Cerebellar cortex (tissue), 1 donor: ENCODE measurements at regions not wholly inside any gene's neighbourhood (a gene's known extent, or its start where the extent isn't known, plus 50 kb on each side); places are given as distances from the start of the nearest gene placed in this dataset.
"Not testable (repeated sequence)": the region's sequence is repeated elsewhere in the genome, so short reads cannot be mapped to it uniquely, and the experiment has no call there.

Experiments
- DNase-seq: peaks from one replicate; pipeline ENCODE4 v3.0.0-alpha.2; 2015; ENCODE audit warnings: low spot score

- no peak for DNase-seq
Measured at GRCh38 chr3:34504775-34505174, 706.3 kb downstream of the PDCD6IP start.

- no peak for DNase-seq
Measured at GRCh38 chr3:34508732-34509131, 710.3 kb downstream of the PDCD6IP start.

GRCh38 chr3:34511891-34512290 is 713.5 kb downstream of the PDCD6IP start:
- DNase-seq = peak; percentile 62

DNA sequence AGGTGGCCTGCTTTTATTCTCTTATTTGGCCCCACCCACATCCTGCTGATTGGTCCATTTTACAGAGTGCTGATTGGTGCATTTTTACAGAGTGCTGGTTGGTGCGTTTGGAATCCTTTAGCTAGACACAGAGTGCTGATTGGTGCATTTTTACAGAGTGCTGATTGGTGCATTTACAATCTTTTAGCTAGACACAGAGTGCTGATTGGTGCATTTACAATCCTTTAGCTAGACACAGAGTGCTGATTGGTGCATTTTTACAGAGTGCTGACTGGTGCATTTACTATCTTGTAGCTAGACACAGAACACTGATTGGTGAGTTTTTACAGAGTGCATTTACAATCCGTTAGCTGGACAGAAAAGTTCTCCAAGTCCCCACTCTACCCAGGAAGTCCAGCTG is 720.6 kb downstream of the PDCD6IP start:
- DNase-seq = not testable (repeated sequence)

- no peak for DNase-seq
Measured at GRCh38 chr3:34531156-34531555, 732.7 kb downstream of the PDCD6IP start.

DNA sequence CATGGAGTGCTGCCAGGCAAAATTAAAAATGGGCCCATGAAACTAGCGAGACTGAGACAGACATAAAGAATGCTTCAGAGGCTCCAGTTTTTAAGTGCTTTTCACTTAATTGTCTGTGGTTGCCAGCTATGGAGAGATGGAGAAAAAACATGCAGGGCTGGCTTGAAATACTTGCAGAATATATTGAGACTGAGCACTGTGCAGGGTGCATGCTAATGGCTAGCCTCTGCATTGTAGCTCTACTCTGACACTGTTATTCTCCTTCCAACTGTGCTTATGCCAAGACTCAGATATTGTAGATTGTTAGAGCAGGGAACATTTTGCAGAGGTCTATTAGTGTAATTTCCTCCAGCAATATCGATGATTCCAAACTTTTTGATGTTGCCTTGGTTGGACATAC is 735.0 kb downstream of the PDCD6IP start:
- DNase-seq = no peak

GRCh38 chr3:34534013-34534412 is 735.6 kb downstream of the PDCD6IP start:
- DNase-seq = no peak

DNA sequence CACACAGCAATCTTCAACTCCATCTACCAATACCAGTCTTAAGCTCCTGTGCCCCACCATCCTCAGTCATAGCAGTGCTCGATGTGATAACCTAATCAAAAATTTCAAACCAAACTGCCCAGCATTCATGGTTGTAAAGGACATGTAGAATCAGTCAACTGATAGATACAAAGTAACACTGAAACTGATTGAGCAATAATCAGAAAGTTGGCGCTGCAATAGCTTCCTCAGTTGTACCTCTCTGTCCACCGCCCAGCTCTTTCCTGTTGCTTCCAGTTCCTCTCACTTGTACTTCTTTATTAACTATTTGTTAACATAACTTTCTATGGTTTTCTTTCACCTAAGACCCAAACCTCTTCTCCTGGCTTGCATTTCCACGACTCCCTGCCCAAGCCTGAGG is 745.7 kb downstream of the PDCD6IP start:
- no peak for DNase-seq

DNA sequence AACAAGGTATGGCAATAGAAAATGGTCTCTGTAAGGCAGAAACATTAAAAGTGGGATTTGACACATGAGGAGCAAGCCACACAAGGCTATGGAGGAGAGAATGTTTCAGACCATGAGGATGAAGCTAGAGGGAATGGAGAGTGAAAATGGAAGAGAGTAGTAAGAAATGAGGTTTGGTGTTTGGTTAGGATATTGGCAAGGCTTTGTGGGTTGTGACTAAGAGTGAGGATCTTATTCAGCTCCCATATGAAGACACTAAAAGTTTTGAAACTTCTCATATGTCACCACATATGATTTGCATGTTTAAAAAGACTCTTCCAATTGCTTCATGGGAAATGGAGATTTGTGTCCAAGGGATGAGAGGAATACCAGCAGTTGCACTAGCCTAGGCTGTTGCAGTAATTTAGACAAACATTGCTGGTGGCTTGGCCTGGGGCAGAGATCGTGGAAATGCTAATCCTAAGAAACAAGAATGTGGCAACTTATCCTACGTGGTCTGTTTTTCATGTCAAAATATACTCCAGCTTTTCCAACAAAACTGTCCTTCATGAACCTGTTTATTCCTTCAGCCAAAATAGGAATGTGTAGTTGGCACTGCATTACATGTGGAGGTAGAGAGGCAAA is 749.0 kb downstream of the PDCD6IP start:
- no peak for DNase-seq

- DNase-seq = peak; percentile 39
Measured at GRCh38 chr3:34567266-34567665, 768.8 kb downstream of the PDCD6IP start.

GRCh38 chr3:34568766-34569165 is 770.3 kb downstream of the PDCD6IP start:
- no peak for DNase-seq

DNA sequence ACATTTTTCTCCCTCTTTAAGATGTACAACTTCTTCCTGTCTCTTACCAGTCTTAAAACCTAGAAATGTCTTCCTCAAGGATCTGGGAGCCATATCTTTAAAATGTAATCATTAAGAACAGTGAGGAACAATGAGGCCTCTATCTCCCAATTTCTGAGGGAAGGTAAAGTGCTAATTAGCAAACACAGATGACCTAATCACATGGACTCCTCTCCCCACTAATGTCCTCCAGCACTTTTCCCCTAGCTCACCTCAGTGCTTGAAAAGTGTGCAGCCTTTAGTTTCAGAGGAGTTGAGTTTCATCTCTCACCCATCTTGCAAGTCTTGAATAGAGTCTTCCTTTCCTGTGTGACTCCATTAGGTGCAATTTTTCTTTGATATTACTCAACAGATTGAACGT is 771.0 kb downstream of the PDCD6IP start:
- no peak for DNase-seq

- DNase-seq = no peak
Measured at GRCh38 chr3:34570916-34571705, 772.7 kb downstream of the PDCD6IP start.

GRCh38 chr3:34571714-34572113 is 773.3 kb downstream of the PDCD6IP start:
- DNase-seq = no peak

DNA sequence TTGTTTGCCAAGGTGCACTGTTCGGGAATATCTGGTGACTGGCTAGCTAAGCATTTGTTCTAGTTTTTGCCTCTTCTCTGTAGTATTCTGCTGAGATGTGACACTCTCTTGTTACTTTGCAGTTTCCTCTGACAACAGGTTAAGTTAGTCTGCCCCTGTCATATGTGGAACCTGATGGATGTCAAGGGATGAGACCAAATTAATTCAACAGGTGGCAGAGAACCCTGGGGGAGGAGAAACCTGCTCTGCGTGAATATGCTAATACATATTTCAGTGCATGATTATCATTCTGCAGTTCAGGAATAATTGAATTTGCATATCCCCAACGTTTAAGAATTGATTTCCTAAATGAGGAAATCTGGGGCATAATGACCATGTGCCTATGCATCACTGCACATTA is 777.3 kb downstream of the PDCD6IP start:
- DNase-seq = no peak

DNA sequence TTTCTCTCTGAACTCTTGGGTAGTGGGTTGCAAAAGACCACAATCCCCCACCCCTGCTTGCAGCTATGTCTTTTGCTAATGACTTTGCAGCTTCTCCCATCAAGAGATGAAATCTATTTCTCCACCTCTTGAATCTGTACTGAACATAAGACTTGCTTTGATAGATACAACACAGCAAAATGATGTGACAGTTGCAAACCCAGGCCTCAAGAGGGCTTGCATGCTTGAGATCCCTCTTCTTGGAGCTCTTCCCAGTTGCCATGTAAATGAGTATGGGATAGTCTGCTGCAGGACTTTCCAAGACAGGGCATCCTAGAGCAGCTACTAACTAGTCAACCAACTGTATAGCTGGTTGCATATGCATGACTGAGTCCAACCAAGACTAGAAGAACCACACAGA is 783.6 kb downstream of the PDCD6IP start:
- no peak for DNase-seq

DNA sequence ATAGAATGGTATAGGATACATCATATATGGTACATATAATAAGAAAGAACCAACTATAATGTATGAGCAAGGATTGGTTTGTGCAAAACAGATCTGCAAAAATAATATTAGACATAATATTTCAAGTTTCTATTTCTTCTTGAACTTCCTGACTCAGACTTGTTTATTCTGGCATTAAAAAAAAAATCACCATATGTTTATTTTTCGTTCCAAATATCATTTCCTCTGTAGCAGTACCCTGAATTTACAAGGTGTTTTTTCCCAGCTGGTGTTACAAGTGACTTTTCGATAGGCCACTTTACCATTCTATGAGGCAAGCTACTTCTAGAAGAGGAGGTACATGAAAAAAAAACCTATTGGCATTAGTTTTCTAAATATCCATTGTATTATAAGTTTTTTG is 785.0 kb downstream of the PDCD6IP start:
- peak; percentile 82 for DNase-seq

DNA sequence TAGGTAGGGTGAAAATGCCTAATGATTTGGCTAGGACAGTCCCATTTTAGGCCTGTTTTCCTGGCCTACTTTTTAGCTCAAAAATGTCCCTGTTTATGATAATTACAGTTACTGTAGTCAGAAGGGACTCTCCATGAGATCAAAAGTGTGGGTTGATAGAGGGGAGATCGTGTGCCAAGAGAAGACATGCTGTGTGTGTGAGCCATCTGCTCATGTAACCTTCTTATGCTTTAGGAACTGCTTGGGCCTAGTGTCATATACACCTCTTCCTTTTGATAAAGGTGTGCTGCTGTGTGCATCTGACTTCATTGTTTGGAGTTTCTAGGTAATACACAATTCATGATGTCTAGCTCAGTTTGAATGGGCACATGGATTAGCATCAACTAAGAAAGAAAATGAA is 786.5 kb downstream of the PDCD6IP start:
- DNase-seq = peak; percentile 98

- DNase-seq = no peak
Measured at GRCh38 chr3:34599595-34599994, 801.2 kb downstream of the PDCD6IP start.

DNA sequence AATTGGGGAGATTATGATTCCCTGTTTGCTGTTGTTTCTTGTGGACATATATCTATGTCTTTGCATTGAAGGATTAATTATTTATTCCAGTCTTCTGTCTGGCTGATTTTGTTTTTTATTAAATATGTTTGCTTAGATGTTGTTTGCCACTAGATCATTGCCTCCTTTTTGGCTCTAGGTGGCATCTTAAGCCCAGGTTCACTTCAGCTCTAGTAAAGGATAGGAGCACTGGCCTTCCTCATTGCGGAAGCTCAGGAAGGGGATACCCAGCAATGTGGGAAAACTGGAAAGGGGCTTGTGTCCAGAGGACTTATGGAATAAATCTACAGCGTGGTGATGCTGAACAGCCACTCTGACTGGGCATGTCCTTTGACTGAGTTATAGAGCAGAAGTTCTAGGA is 821.6 kb downstream of the PDCD6IP start:
- DNase-seq = no peak

DNA sequence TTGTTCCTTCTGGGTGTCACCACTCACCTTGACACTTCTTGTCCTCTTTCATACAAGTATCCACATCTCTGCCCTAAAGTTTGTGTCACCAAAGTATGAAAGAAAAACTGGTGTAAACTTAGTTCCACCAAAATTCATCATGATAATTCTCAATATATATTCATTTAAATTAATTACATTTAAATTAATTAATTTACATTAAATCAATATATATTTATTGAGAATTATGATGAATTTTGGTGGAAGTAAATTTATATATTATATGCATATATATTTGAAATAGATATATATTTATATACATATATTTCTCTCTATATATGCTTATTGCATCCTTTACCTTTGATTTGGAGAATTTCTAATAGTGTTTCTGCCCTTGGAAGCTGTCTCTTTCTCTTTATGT is 828.3 kb downstream of the PDCD6IP start:
- DNase-seq = no peak

GRCh38 chr3:34634939-34635338 is 836.5 kb downstream of the PDCD6IP start:
- DNase-seq = no peak

DNA sequence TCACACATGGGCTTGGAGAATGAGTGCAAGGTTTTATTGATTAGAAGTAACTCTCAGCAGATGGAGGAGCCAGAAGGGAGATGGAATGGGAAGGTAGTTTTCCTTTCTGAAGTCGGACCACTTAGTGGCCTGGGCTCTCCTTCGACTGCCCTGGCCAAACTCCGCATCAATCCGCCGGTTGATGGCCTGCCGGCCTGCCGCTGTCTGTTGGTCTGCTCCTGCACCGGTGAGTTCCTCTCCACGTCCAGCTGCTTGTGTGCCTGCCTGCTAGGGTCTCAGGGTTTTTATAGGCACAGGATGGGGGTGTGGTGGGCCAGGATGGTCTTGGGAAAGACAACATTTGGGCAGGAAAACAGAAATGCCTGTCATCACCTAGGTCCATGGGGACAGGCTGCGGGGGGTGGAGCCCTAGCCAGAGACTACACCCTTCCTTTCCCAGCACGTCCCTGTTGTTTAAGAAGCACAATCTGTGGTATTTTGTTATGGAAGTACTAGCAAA is 837.0 kb downstream of the PDCD6IP start:
- no peak for DNase-seq
